Fibroblast of lung (primary cell): ENCODE measurements at regions not wholly inside any gene's neighbourhood (a gene's known extent, or its start where the extent isn't known, plus 50 kb on each side); places are given as distances from the start of the nearest gene placed in this dataset.

Experiments
- EZH2 ChIP-seq: IDR thresholded peaks from 2 replicates; pipeline ENCODE4 v1.5.1; 2012; ENCODE audit warnings: low read length, control low read depth, mild to moderate bottlenecking; ENCODE audit errors: missing control alignments
- TF ChIP-seq, protein P1 (sequence below), 2 donors: IDR thresholded peaks in 1 of 2; conservative IDR thresholded peaks in 1 of 2; 1 replicate in 1 of 2; 2 replicates in 1 of 2; pipeline ENCODE4 v1.5.1; 2011 to 2012; ENCODE audit warnings: low read length in 2 of 2, control low read depth in 1 of 2, inconsistent platforms in 1 of 2, low read depth in 1 of 2, mild to moderate bottlenecking in 1 of 2

DNA sequence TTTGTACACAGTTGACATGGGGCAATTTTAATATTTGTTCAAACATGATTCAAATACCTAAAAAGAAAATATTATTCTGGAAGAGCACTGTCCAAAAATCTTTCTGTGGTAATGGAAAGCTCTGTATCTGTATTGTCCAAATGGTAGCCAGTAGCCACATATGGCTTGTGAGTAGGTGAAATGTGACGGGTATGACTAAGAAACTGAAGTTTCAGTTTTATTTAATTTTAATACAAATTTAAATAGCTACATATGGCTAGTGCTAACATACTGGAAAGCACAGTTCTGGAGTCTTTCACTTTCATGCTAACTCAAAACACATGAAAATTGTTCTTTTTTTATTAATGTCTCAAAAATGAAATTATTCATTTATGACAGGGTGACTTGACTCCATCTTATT lies 132.6 kb downstream of the PLK2 start:
- TF ChIP-seq, protein P1, sequence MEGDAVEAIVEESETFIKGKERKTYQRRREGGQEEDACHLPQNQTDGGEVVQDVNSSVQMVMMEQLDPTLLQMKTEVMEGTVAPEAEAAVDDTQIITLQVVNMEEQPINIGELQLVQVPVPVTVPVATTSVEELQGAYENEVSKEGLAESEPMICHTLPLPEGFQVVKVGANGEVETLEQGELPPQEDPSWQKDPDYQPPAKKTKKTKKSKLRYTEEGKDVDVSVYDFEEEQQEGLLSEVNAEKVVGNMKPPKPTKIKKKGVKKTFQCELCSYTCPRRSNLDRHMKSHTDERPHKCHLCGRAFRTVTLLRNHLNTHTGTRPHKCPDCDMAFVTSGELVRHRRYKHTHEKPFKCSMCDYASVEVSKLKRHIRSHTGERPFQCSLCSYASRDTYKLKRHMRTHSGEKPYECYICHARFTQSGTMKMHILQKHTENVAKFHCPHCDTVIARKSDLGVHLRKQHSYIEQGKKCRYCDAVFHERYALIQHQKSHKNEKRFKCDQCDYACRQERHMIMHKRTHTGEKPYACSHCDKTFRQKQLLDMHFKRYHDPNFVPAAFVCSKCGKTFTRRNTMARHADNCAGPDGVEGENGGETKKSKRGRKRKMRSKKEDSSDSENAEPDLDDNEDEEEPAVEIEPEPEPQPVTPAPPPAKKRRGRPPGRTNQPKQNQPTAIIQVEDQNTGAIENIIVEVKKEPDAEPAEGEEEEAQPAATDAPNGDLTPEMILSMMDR (conservative IDR thresholded peaks at IDR 0.05 in 1 of 2, IDR thresholded peaks at IDR 0.05 in 1 of 2; ENCODE audit: low read depth in 1 of 2, low read length in 2 of 2), result no peak
- TF ChIP-seq EZH2, result no peak
